ENCODE measurements at regions not wholly inside any gene's neighbourhood (a gene's known extent, or its start where the extent isn't known, plus 50 kb on each side); places are given as distances from the start of the nearest gene placed in this dataset.

DNA sequence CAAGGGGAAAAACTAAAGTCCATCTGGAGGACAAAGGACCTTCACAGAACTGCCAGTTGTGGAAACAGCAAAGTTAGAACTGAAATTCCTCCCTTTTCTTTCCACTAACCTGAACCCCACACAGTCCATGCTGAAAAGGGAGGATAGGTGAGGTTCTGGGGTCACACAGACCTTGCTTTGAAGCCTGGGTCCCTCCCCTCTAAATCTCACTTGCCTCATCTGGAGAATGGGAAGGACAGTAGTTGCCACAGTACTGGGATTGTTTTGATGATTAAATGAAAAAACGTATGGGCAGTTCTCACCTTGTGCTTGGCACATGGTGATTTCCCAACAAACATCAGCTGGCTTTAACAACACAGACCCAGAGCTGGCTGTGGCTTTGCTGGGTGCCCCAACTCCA lies 166.4 kb upstream of the LRIG1 start:
- no peak for TF ChIP-seq EZH2 (IDR thresholded peaks at IDR 0.05; ENCODE audit: borderline replicate concordance, low read length)
- TF ChIP-seq, protein P1, sequence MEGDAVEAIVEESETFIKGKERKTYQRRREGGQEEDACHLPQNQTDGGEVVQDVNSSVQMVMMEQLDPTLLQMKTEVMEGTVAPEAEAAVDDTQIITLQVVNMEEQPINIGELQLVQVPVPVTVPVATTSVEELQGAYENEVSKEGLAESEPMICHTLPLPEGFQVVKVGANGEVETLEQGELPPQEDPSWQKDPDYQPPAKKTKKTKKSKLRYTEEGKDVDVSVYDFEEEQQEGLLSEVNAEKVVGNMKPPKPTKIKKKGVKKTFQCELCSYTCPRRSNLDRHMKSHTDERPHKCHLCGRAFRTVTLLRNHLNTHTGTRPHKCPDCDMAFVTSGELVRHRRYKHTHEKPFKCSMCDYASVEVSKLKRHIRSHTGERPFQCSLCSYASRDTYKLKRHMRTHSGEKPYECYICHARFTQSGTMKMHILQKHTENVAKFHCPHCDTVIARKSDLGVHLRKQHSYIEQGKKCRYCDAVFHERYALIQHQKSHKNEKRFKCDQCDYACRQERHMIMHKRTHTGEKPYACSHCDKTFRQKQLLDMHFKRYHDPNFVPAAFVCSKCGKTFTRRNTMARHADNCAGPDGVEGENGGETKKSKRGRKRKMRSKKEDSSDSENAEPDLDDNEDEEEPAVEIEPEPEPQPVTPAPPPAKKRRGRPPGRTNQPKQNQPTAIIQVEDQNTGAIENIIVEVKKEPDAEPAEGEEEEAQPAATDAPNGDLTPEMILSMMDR (IDR thresholded peaks at IDR 0.05; ENCODE audit: low read length) = no peak
